Renal cortex interstitium (tissue), 11 donors: ENCODE measurements at regions not wholly inside any gene's neighbourhood (a gene's known extent, or its start where the extent isn't known, plus 50 kb on each side); places are given as distances from the start of the nearest gene placed in this dataset.
A peak's percentile ranks its signal among the peaks of the same experiment; 100 is the strongest.
"Not testable (repeated sequence)": the region's sequence is repeated elsewhere in the genome, so short reads cannot be mapped to it uniquely, and the experiment has no call there.

Experiments
- DNase-seq, 11 donors: peaks; one replicate each; pipeline ENCODE4 v3.0.0-alpha.2; 2013; ENCODE audit warnings: low read depth in 9 of 11, low spot score in 4 of 11; ENCODE audit errors: extremely low read depth in 1 of 11

- DNase-seq, result no peak
These were observed 65.8 kb downstream of the MTX3 start for GRCh38 chr5:79924936-79925893.

- no peak for DNase-seq
These were observed 67.6 kb downstream of the MTX3 start for GRCh38 chr5:79923431-79923830.

- DNase-seq, result no peak
These were observed 68.4 kb downstream of the MTX3 start for GRCh38 chr5:79922626-79923025.

GRCh38 chr5:79907452-79907851 lies 83.6 kb downstream of the MTX3 start:
- not testable (repeated sequence) for DNase-seq

GRCh38 chr5:79902571-79902970 lies 88.5 kb downstream of the MTX3 start:
- DNase-seq, result not testable (repeated sequence)

- DNase-seq, result no peak
These were observed 89.4 kb downstream of the MTX3 start for GRCh38 chr5:79901631-79902030.

- DNase-seq, result no peak
These were observed 92.5 kb downstream of the MTX3 start for GRCh38 chr5:79898611-79899010.

GRCh38 chr5:79893976-79894375 lies 97.1 kb downstream of the MTX3 start:
- no peak for DNase-seq

- no peak for DNase-seq
These were observed 97.6 kb downstream of the MTX3 start for GRCh38 chr5:79893485-79893884.

- DNase-seq, result no peak
These were observed 100.2 kb downstream of the MTX3 start for GRCh38 chr5:79890930-79891249.

GRCh38 chr5:79890119-79890929 lies 100.7 kb downstream of the MTX3 start:
- DNase-seq, result no peak

GRCh38 chr5:79888643-79889042 lies 102.4 kb downstream of the MTX3 start:
- no peak for DNase-seq

- DNase-seq, result no peak
These were observed 104.0 kb downstream of the MTX3 start for GRCh38 chr5:79886925-79887655.

GRCh38 chr5:79886456-79886855 lies 104.6 kb downstream of the MTX3 start:
- no peak for DNase-seq

- not testable (repeated sequence) for DNase-seq
These were observed 111.2 kb downstream of the MTX3 start for GRCh38 chr5:79879880-79880279.

GRCh38 chr5:79878721-79879336 lies 112.2 kb downstream of the MTX3 start:
- no peak for DNase-seq

- DNase-seq, result no peak
These were observed 112.9 kb downstream of the MTX3 start for GRCh38 chr5:79878136-79878679.

- DNase-seq, result peak in 1 of 11 donors; percentile 12
These were observed 114.6 kb downstream of the MTX3 start for GRCh38 chr5:79876456-79876855.

- DNase-seq, result no peak
These were observed 115.8 kb downstream of the MTX3 start for GRCh38 chr5:79875230-79875629.
